ENCODE measurements at regions not wholly inside any gene's neighbourhood (a gene's known extent, or its start where the extent isn't known, plus 50 kb on each side); places are given as distances from the start of the nearest gene placed in this dataset.

DNA sequence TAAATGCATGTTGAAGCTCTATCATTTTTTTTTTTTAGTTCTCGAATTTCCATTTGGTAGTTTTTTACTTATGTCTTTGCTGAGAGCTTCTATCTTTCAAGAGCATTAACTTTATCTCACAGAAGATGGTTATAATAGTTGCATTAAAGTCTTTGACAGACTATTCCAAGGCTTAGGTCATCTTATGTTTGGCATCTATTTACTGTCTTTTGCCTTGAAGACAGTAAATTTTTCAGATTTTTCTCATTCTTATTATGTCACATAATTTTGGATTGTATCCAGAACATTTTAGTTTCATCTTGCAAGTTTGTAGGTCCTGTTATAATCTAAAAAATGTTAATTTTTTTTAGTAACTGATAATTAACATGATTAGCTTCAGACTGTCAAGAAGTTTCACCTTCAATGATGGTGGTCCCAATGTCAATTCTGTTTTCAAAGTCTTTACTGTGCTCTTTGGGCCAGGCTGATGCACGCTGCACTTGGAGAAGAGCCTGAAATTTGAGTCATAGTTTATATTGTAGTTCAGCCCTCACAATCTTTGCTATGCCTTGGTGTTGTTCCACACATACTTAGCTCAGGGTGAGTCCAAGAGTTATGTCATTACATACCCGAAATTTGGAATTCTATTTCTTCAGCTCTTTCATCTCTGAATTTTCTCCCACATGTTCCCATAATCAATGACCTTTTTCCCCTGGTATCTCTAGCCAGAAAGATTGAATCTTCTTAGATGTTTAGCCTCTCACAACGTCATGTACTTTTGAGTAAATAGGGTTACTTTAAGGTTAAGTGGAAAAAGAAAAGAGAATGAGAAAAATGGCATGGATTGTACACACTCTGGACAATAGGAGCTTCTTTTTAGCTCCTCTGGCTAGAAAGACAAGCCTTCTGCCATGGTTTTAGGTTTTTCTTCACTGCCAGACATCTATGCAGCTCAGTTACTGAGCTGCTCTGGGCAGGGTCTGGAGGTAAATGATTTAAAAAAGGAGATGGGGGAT is 110.3 kb upstream of the BTBD3 start:
- H3K4me1 Mint-ChIP-seq (ENCODE audit: low read depth): no peaks in the 10 kb centered on the region

GRCh38 chr20:11808841-11809240 is 108.9 kb upstream of the BTBD3 start:
- Mint-ChIP-seq H3K4me3 (no peak overlapping the region), H3K36me3 (ENCODE audit: low read depth) (no peaks in the 10 kb centered on the region), H3K4me1 (ENCODE audit: low read depth) (no peaks in the 10 kb centered on the region), H3K27me3 (no peaks in the 10 kb centered on the region), H3K9me3 (peaks cover 3% of the 10 kb centered on the region), H3K27ac (no peak overlapping the region)
- no peak for DNase-seq

More for the DNA sequence above, 110.3 kb upstream of the BTBD3 start:
- no peak for DNase-seq
- Mint-ChIP-seq H3K4me3 (no peak overlapping the region), H3K27ac (no peak overlapping the region), H3K36me3 (ENCODE audit: low read depth) (no peaks in the 10 kb centered on the region), H3K9me3 (peaks cover 3% of the 10 kb centered on the region), H3K27me3 (no peaks in the 10 kb centered on the region)

GRCh38 chr20:11810311-11811083 is 107.2 kb upstream of the BTBD3 start:
- no peaks in the 10 kb centered on the region for H3K27me3 Mint-ChIP-seq
- H3K36me3 Mint-ChIP-seq (ENCODE audit: low read depth): no peaks in the 10 kb centered on the region
- no peak overlapping the region for H3K27ac Mint-ChIP-seq
- DNase-seq: no peak
- peaks cover 3% of the 10 kb centered on the region for H3K9me3 Mint-ChIP-seq
- no peaks in the 10 kb centered on the region for H3K4me1 Mint-ChIP-seq (ENCODE audit: low read depth)
- no peak overlapping the region for H3K4me3 Mint-ChIP-seq

DNA sequence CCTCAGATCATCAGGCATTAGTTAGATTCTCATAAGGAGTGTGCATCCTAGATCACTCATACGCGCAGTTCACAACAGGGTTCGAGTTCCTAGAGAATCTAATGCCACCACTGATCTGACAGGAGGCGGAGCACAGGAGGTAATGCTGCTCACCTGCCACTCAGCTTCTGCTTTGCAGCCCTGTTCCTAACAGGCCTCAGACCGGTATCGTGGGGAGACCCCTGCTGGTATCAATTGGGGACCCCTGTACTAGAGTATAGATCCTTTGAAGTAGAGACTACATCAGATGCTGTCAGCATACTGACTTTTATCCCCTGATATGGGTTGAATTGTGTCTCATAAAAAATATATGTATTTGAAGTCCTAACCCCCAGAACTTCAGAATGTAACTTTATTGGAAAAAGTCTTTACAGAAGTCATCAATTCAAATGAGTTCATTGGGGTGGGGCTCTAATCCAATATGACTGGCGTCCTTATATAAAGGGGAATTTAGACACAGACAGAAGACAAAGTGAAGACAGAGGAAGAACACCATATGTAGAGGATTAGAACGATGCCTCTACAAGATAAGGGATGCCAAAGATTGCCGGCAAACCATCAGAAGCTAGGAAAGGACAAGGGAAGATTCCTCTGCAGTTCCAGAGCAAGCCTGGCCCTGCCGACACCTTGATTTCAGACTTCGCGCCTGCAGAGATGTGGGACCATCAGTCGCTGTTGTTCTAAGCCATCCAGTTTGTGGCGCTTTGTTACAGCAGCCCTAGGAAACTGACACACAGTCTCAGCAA is 104.4 kb upstream of the BTBD3 start:
- Mint-ChIP-seq H3K27ac (no peak overlapping the region), H3K4me3 (no peak overlapping the region), H3K36me3 (ENCODE audit: low read depth) (no peaks in the 10 kb centered on the region), H3K4me1 (ENCODE audit: low read depth) (no peaks in the 10 kb centered on the region), H3K27me3 (no peaks in the 10 kb centered on the region), H3K9me3 (no peaks in the 10 kb centered on the region)
- DNase-seq: no peak

DNA sequence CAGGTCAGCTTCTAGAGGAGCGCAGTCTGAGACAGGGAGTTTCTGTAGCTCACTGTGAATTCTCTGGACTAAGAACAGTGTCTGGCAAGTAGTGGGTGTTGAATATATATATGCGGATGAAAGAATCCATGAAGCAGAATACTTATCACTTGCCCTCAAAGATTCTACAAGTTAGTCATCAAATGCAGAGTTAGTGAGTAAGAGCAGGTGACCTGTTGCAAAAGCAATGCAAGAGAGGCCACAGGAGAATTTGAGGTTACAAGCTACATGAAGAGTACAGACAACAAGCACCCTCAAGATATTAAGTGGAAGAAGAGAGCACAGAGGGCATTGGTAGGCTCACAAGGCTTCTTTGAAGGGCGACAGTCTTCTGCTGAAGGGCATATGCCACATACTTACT is 103.4 kb upstream of the BTBD3 start:
- Mint-ChIP-seq H3K9me3 (no peaks in the 10 kb centered on the region), H3K4me3 (no peak overlapping the region), H3K36me3 (ENCODE audit: low read depth) (no peaks in the 10 kb centered on the region), H3K4me1 (ENCODE audit: low read depth) (no peaks in the 10 kb centered on the region), H3K27me3 (no peaks in the 10 kb centered on the region), H3K27ac (no peak overlapping the region)
- DNase-seq: no peak

GRCh38 chr20:11820838-11821237 is 96.9 kb upstream of the BTBD3 start:
- Mint-ChIP-seq H3K36me3 (ENCODE audit: low read depth) (no peaks in the 10 kb centered on the region), H3K27me3 (no peaks in the 10 kb centered on the region), H3K4me3 (no peak overlapping the region), H3K27ac (no peak overlapping the region), H3K9me3 (no peaks in the 10 kb centered on the region), H3K4me1 (ENCODE audit: low read depth) (no peaks in the 10 kb centered on the region)
- no peak for DNase-seq

- Mint-ChIP-seq H3K27me3 (no peaks in the 10 kb centered on the region), H3K36me3 (ENCODE audit: low read depth) (no peaks in the 10 kb centered on the region), H3K27ac (no peak overlapping the region), H3K9me3 (no peaks in the 10 kb centered on the region), H3K4me1 (ENCODE audit: low read depth) (no peaks in the 10 kb centered on the region), H3K4me3 (no peak overlapping the region)
- no peak for DNase-seq
Measured at GRCh38 chr20:11822540-11822794, 95.2 kb upstream of the BTBD3 start.

DNA sequence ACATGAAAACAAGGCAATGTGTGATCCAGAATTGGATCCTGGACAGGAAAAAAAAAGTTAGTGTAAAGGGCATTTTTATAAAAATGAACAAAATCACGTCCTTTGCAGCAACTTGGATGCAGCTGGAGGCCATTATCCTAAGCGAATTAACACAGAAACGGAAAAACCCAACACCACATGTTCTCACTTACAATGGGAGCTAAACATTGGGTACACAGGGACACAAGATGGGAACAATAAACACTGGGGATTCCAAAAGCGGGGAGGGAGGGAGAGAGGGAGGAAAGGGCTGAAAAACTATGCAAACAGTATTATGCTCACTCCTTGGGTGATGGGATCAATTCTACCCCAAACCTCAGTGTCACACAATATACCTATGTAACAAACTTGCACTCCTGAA is 91.4 kb upstream of the BTBD3 start:
- H3K4me1 Mint-ChIP-seq (ENCODE audit: low read depth): no peaks in the 10 kb centered on the region
- H3K36me3 Mint-ChIP-seq (ENCODE audit: low read depth): no peaks in the 10 kb centered on the region
- no peak overlapping the region for H3K27ac Mint-ChIP-seq
- no peaks in the 10 kb centered on the region for H3K27me3 Mint-ChIP-seq
- no peak for DNase-seq
- peaks cover 6% of the 10 kb centered on the region for H3K9me3 Mint-ChIP-seq
- H3K4me3 Mint-ChIP-seq: no peak overlapping the region

DNA sequence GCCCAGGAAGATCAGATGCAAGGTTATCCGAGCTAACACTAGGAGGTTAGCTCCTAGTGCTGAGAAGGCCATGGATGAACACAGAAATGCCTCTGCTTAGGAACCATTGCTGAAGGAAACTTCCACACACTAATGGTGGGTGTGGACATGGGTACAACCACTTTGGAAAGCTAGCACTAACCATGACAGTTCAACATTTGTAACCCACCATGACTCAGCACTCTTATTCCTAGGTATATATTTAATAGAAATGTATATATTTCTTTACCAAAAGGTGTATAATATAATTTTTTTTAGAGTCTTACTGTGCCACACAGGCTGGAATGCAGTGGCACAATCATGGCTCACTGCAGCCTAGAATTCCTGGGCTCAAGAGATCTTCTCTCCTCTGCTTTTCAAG is 85.3 kb upstream of the BTBD3 start:
- no peaks in the 10 kb centered on the region for H3K27me3 Mint-ChIP-seq
- H3K4me1 Mint-ChIP-seq (ENCODE audit: low read depth): no peaks in the 10 kb centered on the region
- DNase-seq: no peak
- no peak overlapping the region for H3K4me3 Mint-ChIP-seq
- H3K27ac Mint-ChIP-seq: no peak overlapping the region
- H3K9me3 Mint-ChIP-seq: peaks cover 6% of the 10 kb centered on the region
- no peaks in the 10 kb centered on the region for H3K36me3 Mint-ChIP-seq (ENCODE audit: low read depth)

GRCh38 chr20:11832851-11833250 is 84.8 kb upstream of the BTBD3 start:
- DNase-seq: no peak
- Mint-ChIP-seq H3K4me1 (ENCODE audit: low read depth) (no peaks in the 10 kb centered on the region), H3K27me3 (no peaks in the 10 kb centered on the region), H3K36me3 (ENCODE audit: low read depth) (no peaks in the 10 kb centered on the region), H3K9me3 (peaks cover 6% of the 10 kb centered on the region), H3K27ac (no peak overlapping the region), H3K4me3 (no peak overlapping the region)

DNA sequence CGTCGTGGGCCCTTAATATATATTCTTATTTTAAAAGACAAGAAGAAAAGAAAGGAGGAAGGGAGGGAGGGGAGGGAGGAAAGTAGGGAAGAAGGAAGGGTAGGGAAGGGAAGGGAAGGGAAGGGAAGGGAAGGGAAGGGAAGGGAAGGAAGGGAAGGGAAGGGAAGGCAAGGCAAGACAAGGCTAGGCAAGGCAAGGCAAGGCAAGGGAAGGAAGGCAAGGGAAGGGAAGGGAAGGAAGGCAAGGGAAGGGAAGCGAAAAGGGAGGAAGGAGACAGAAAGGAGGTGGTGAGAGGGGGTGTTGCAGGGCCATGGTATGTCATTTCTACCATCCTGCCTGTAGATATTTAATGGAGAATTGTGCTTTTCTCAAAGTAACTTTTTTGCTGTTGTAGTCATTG is 83.9 kb upstream of the BTBD3 start:
- Mint-ChIP-seq H3K9me3 (peaks cover 6% of the 10 kb centered on the region), H3K27ac (no peak overlapping the region), H3K4me1 (ENCODE audit: low read depth) (no peaks in the 10 kb centered on the region), H3K36me3 (ENCODE audit: low read depth) (no peaks in the 10 kb centered on the region), H3K4me3 (no peak overlapping the region), H3K27me3 (no peaks in the 10 kb centered on the region)
- no peak for DNase-seq

- Mint-ChIP-seq H3K4me1 (ENCODE audit: low read depth) (no peaks in the 10 kb centered on the region), H3K4me3 (no peak overlapping the region), H3K27me3 (no peaks in the 10 kb centered on the region), H3K36me3 (ENCODE audit: low read depth) (no peaks in the 10 kb centered on the region), H3K9me3 (no peaks in the 10 kb centered on the region), H3K27ac (no peak overlapping the region)
- no peak for DNase-seq
Measured at GRCh38 chr20:11838076-11838636, 79.5 kb upstream of the BTBD3 start.

DNA sequence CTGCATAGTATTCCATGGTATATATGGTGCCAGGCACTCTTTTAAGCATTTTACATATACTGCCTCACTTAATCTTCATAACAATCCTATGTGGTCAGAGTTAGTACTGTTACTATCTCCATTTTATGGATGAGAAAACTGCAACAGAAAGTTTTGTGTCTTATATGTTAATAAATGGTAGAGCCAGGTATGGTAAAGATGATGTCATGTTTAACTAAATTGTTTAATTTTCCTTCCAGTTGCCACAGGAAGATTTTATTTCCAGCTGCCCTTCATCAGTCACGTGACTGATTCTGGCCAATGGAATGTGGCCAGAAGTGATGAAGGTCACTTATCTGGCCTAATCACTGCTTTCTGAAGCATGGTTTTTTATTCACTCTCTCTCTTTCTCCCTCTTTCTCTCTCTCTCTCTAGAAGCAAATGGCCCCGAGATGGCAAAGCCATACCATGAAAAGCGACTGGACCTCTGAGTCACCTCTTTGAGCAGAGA is 75.7 kb upstream of the BTBD3 start:
- Mint-ChIP-seq H3K36me3 (ENCODE audit: low read depth) (no peaks in the 10 kb centered on the region), H3K27ac (no peak overlapping the region), H3K4me3 (no peak overlapping the region), H3K4me1 (ENCODE audit: low read depth) (no peaks in the 10 kb centered on the region), H3K9me3 (no peaks in the 10 kb centered on the region), H3K27me3 (no peaks in the 10 kb centered on the region)
- no peak for DNase-seq

DNA sequence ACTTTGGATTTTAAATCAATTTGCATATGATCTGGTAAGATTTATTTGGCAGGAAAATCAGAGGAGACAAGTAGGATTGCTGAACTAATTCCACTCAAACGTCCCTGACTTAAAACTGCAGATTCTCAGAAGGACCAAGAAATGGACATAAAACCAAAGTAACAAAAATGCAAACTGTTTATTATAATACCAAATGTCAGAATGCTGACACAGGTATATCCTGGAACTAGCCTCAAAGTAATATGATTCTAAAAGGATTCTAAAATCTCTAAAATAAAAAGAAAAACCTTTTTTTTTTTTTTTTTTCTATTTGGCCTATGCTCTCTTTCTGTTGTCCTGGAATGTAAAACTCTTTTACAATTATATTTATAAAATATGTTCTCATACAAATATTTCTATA is 74.4 kb upstream of the BTBD3 start:
- no peaks in the 10 kb centered on the region for H3K27me3 Mint-ChIP-seq
- H3K4me1 Mint-ChIP-seq (ENCODE audit: low read depth): no peaks in the 10 kb centered on the region
- H3K4me3 Mint-ChIP-seq: no peak overlapping the region
- no peak overlapping the region for H3K27ac Mint-ChIP-seq
- no peak for DNase-seq
- no peaks in the 10 kb centered on the region for H3K36me3 Mint-ChIP-seq (ENCODE audit: low read depth)
- H3K9me3 Mint-ChIP-seq: no peaks in the 10 kb centered on the region
